Naive thymus-derived CD4-positive, alpha-beta T cell (primary cell): ENCODE measurements at regions not wholly inside any gene's neighbourhood (a gene's known extent, or its start where the extent isn't known, plus 50 kb on each side); places are given as distances from the start of the nearest gene placed in this dataset.

Experiments
- ATAC-seq: fragments of 150-1000 bp; cut with Tn5 transposase; 2 replicates; pipeline ENCODE4 v1.10.0; 2021; ENCODE audit warnings: mild to moderate bottlenecking, moderate library complexity
- CTCF ChIA-PET: fragments of 350-600 bp; sonication (Branson Sonifier 250); formaldehyde crosslinking; loops from one replicate; lab custom pipeline; 2021; ENCODE audit warnings: antibody characterized with exemption; lab: Charles Lee
- POLR2A ChIA-PET: fragments of 350-600 bp; sonication (Branson Sonifier 250); formaldehyde crosslinking; loops from one replicate; lab custom pipeline; 2021; ENCODE audit warnings: antibody characterized with exemption, inconsistent platforms; lab: Charles Lee
- DNase-seq, 9 donors: peaks; one replicate each; pipeline versions ENCODE4 v3.0.0 to v3.0.0-alpha.2; 2020 to 2022; ENCODE audit warnings: mixed read lengths in 1 of 9
- H3K27ac ChIP-seq: one replicate; pipeline ENCODE4 v1.7.0; 2013; ENCODE audit warnings: mild to moderate bottlenecking, low read depth, low read length, moderate library complexity
- H3K27me3 ChIP-seq, 2 donors: one replicate each; pipeline ENCODE4 v1.7.0; 2013; ENCODE audit warnings: low read length in 2 of 2, mild to moderate bottlenecking in 2 of 2, moderate library complexity in 2 of 2; ENCODE audit not compliant: control insufficient read depth in 2 of 2, insufficient read depth in 2 of 2
- H3K36me3 ChIP-seq, 3 experiments: 1 replicate in 2 of 3; 2 replicates in 1 of 3; pipeline ENCODE4 v1.7.0; 2013; ENCODE audit warnings: low read length in 3 of 3, mild to moderate bottlenecking in 3 of 3, moderate library complexity in 1 of 3; ENCODE audit not compliant: insufficient read depth in 3 of 3, control insufficient read depth in 2 of 3
- H3K4me1 ChIP-seq, 2 donors: one replicate each; pipeline ENCODE4 v1.7.0; 2013; ENCODE audit warnings: low read length in 2 of 2, mild to moderate bottlenecking in 2 of 2, moderate library complexity in 1 of 2; ENCODE audit not compliant: control insufficient read depth in 2 of 2, insufficient read depth in 2 of 2
- H3K4me3 ChIP-seq: 2 replicates; pipeline ENCODE4 v1.7.0; 2013; ENCODE audit warnings: mild to moderate bottlenecking, low read length
- H3K9me3 ChIP-seq, 3 experiments: 1 replicate in 2 of 3; 2 replicates in 1 of 3; pipeline ENCODE4 v1.7.0; 2013; ENCODE audit warnings: low read length in 3 of 3; ENCODE audit not compliant: control insufficient read depth in 2 of 3
- H3K27ac Mint-ChIP-seq, 9 donors: one replicate each; pipeline ENCODE4 v1.8.0; 2020 to 2022; ENCODE audit warnings: mixed read lengths in 9 of 9, mild to moderate bottlenecking in 8 of 9, moderate library complexity in 5 of 9, inconsistent platforms in 2 of 9
- H3K27me3 Mint-ChIP-seq, 5 donors: one replicate each; pipeline ENCODE4 v1.8.0; 2021 to 2022; ENCODE audit warnings: mixed read lengths in 5 of 5, mild to moderate bottlenecking in 1 of 5
- H3K36me3 Mint-ChIP-seq, 5 donors: one replicate each; pipeline ENCODE4 v1.8.0; 2020 to 2022; ENCODE audit warnings: mixed read lengths in 5 of 5, mild to moderate bottlenecking in 3 of 5, inconsistent platforms in 1 of 5
- H3K4me1 Mint-ChIP-seq, 7 donors: one replicate each; pipeline ENCODE4 v1.8.0; 2020 to 2022; ENCODE audit warnings: mixed read lengths in 7 of 7, mild to moderate bottlenecking in 3 of 7, inconsistent platforms in 1 of 7
- H3K4me3 Mint-ChIP-seq, 10 donors: one replicate each; pipeline ENCODE4 v1.8.0; 2020 to 2022; ENCODE audit warnings: mild to moderate bottlenecking in 10 of 10, mixed read lengths in 10 of 10, moderate library complexity in 6 of 10, inconsistent platforms in 2 of 10
- H3K9me3 Mint-ChIP-seq, 11 donors: one replicate each; pipeline ENCODE4 v1.8.0; 2020 to 2022; ENCODE audit warnings: mixed read lengths in 11 of 11, mild to moderate bottlenecking in 4 of 11, inconsistent platforms in 1 of 11, moderate library complexity in 1 of 11
- intact Hi-C, 2 donors: fragments of 100-400 bp; cut with micrococcal nuclease; formaldehyde crosslinking; loops; one replicate each; pipeline ENCODE4 v1.15.1; 2023

GRCh38 chr3:82791241-82791640 is 1029.8 kb upstream of the GBE1 start:
- no peaks in the 10 kb centered on the region for H3K4me1 Mint-ChIP-seq
- H3K9me3 ChIP-seq: peaks cover 0 to 5% (median 0%) of the 10 kb centered on the region in 3 experiments
- no peaks in the 10 kb centered on the region for H3K36me3 ChIP-seq
- peaks cover 0 to 8% (median 4%) of the 10 kb centered on the region in 11 donors for H3K9me3 Mint-ChIP-seq
- H3K36me3 Mint-ChIP-seq: no peaks in the 10 kb centered on the region
- no peaks in the 10 kb centered on the region for H3K27me3 ChIP-seq
- H3K27ac ChIP-seq: no peak overlapping the region
- H3K27ac Mint-ChIP-seq: no peak overlapping the region
- no peaks in the 10 kb centered on the region for H3K27me3 Mint-ChIP-seq
- H3K4me1 ChIP-seq: no peaks in the 10 kb centered on the region
- no peak overlapping the region for H3K4me3 ChIP-seq
- CTCF ChIA-PET: no interaction called here
- no peak overlapping the region for H3K4me3 Mint-ChIP-seq
- intact Hi-C loops: no loop called here
- ATAC-seq: no peak
- POLR2A ChIA-PET: no interaction called here
- DNase-seq: no peak

- no peak for ATAC-seq
- Histone ChIP-seq H3K27ac (no peak overlapping the region), H3K4me1 (no peaks in the 10 kb centered on the region), H3K27me3 (no peaks in the 10 kb centered on the region), H3K9me3 (peaks cover 0 to 5% (median 0%) of the 10 kb centered on the region in 3 experiments), H3K36me3 (no peaks in the 10 kb centered on the region), H3K4me3 (no peak overlapping the region)
- no peak for DNase-seq
- ChIA-PET POLR2A (no interaction called here), CTCF (no interaction called here)
- intact Hi-C loops: no loop called here
- Mint-ChIP-seq H3K4me1 (no peaks in the 10 kb centered on the region), H3K4me3 (no peak overlapping the region), H3K36me3 (no peaks in the 10 kb centered on the region), H3K9me3 (peaks cover 0 to 8% (median 5%) of the 10 kb centered on the region in 11 donors), H3K27ac (no peak overlapping the region), H3K27me3 (no peaks in the 10 kb centered on the region)
These were observed 1029.1 kb upstream of the GBE1 start for GRCh38 chr3:82790307-82791097.

- DNase-seq: no peak
- no peak for ATAC-seq
- Mint-ChIP-seq H3K27me3 (no peaks in the 10 kb centered on the region), H3K27ac (no peak overlapping the region), H3K4me1 (no peaks in the 10 kb centered on the region), H3K4me3 (no peak overlapping the region), H3K9me3 (peaks cover 0 to 6% (median 2%) of the 10 kb centered on the region in 11 donors), H3K36me3 (no peaks in the 10 kb centered on the region)
- ChIA-PET POLR2A (no interaction called here), CTCF (no interaction called here)
- Histone ChIP-seq H3K9me3 (no peaks in the 10 kb centered on the region), H3K36me3 (no peaks in the 10 kb centered on the region), H3K27ac (no peak overlapping the region), H3K27me3 (no peaks in the 10 kb centered on the region), H3K4me3 (no peak overlapping the region), H3K4me1 (no peaks in the 10 kb centered on the region)
- intact Hi-C loops: no loop called here
These were observed 1021.7 kb upstream of the GBE1 start for GRCh38 chr3:82783194-82783593.

GRCh38 chr3:82773207-82773606 is 1011.8 kb upstream of the GBE1 start:
- Mint-ChIP-seq H3K4me3 (no peak overlapping the region), H3K9me3 (peaks cover 0 to 20% (median 8%) of the 10 kb centered on the region in 11 donors), H3K36me3 (no peaks in the 10 kb centered on the region), H3K27ac (no peak overlapping the region), H3K4me1 (no peaks in the 10 kb centered on the region), H3K27me3 (no peaks in the 10 kb centered on the region)
- Histone ChIP-seq H3K4me3 (no peak overlapping the region), H3K27ac (no peak overlapping the region), H3K9me3 (no peaks in the 10 kb centered on the region), H3K27me3 (no peaks in the 10 kb centered on the region), H3K36me3 (no peaks in the 10 kb centered on the region), H3K4me1 (no peaks in the 10 kb centered on the region)
- DNase-seq: no peak
- ChIA-PET POLR2A (no interaction called here), CTCF (no interaction called here)
- no peak for ATAC-seq
- intact Hi-C loops: no loop called here

GRCh38 chr3:82764521-82764920 is 1003.1 kb upstream of the GBE1 start:
- H3K9me3 ChIP-seq: no peaks in the 10 kb centered on the region
- Mint-ChIP-seq H3K4me1 (no peaks in the 10 kb centered on the region), H3K9me3 (peaks cover 0 to 7% (median 0%) of the 10 kb centered on the region in 11 donors), H3K36me3 (no peaks in the 10 kb centered on the region), H3K4me3 (no peak overlapping the region), H3K27me3 (no peaks in the 10 kb centered on the region), H3K27ac (no peak overlapping the region)
- H3K27me3 ChIP-seq: no peaks in the 10 kb centered on the region
- H3K27ac ChIP-seq: no peak overlapping the region
- intact Hi-C loops: no loop called here
- ChIA-PET POLR2A (no interaction called here), CTCF (no interaction called here)
- no peaks in the 10 kb centered on the region for H3K36me3 ChIP-seq
- no peak for DNase-seq
- H3K4me3 ChIP-seq: no peak overlapping the region
- H3K4me1 ChIP-seq: no peaks in the 10 kb centered on the region
- no peak for ATAC-seq

GRCh38 chr3:82761858-82762257 is 1000.4 kb upstream of the GBE1 start:
- no peaks in the 10 kb centered on the region for H3K4me1 Mint-ChIP-seq
- POLR2A ChIA-PET: no interaction called here
- no peaks in the 10 kb centered on the region for H3K36me3 Mint-ChIP-seq
- Histone ChIP-seq H3K36me3 (no peaks in the 10 kb centered on the region), H3K9me3 (no peaks in the 10 kb centered on the region), H3K4me3 (no peak overlapping the region), H3K27ac (no peak overlapping the region), H3K4me1 (no peaks in the 10 kb centered on the region), H3K27me3 (no peaks in the 10 kb centered on the region)
- DNase-seq: no peak
- H3K27ac Mint-ChIP-seq: no peak overlapping the region
- no peak overlapping the region for H3K4me3 Mint-ChIP-seq
- ATAC-seq: no peak
- no peaks in the 10 kb centered on the region for H3K27me3 Mint-ChIP-seq
- H3K9me3 Mint-ChIP-seq: peaks cover 0 to 11% (median 3%) of the 10 kb centered on the region in 11 donors
- intact Hi-C loops: no loop called here
- CTCF ChIA-PET: no interaction called here

- Mint-ChIP-seq H3K27ac (no peak overlapping the region), H3K4me1 (no peaks in the 10 kb centered on the region), H3K9me3 (peaks cover 0 to 22% (median 2%) of the 10 kb centered on the region in 11 donors), H3K36me3 (no peaks in the 10 kb centered on the region), H3K27me3 (no peaks in the 10 kb centered on the region), H3K4me3 (no peak overlapping the region)
- ATAC-seq (no peak), DNase-seq (no peak)
- Histone ChIP-seq H3K9me3 (no peaks in the 10 kb centered on the region), H3K27me3 (no peaks in the 10 kb centered on the region), H3K4me1 (no peaks in the 10 kb centered on the region), H3K27ac (no peak overlapping the region), H3K4me3 (no peak overlapping the region), H3K36me3 (no peaks in the 10 kb centered on the region)
- CTCF ChIA-PET: no interaction called here
- POLR2A ChIA-PET: no interaction called here
- intact Hi-C loops: no loop called here
These were observed 984.1 kb upstream of the GBE1 start for GRCh38 chr3:82745544-82745943.
